ENCODE measurements at regions not wholly inside any gene's neighbourhood (a gene's known extent, or its start where the extent isn't known, plus 50 kb on each side); places are given as distances from the start of the nearest gene placed in this dataset.

DNA sequence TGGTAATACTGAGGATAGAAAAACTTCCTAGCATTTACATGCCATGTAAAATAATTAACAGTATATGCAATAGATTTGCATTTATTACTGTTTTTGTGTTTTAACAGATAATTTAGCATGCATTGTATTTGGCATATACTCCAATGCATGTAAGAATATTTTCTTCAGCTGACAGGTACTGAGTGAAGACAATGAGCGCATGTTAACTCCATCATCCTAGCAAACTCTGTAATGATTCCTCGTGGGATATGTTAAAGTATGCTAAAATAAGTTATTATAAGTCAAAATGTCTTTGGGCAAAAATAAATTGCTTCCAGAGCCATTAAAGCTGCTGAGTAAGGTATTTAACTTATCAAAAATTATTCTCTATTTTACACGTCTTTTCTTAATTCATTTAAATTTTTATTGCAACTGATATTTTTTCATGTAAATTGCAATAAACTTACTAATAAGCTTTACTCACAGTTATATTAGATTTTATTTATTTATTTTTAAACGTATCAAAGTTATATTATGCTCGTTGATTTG, 616.4 kb upstream of the NDST4 start:
- TF ChIP-seq, protein P1, sequence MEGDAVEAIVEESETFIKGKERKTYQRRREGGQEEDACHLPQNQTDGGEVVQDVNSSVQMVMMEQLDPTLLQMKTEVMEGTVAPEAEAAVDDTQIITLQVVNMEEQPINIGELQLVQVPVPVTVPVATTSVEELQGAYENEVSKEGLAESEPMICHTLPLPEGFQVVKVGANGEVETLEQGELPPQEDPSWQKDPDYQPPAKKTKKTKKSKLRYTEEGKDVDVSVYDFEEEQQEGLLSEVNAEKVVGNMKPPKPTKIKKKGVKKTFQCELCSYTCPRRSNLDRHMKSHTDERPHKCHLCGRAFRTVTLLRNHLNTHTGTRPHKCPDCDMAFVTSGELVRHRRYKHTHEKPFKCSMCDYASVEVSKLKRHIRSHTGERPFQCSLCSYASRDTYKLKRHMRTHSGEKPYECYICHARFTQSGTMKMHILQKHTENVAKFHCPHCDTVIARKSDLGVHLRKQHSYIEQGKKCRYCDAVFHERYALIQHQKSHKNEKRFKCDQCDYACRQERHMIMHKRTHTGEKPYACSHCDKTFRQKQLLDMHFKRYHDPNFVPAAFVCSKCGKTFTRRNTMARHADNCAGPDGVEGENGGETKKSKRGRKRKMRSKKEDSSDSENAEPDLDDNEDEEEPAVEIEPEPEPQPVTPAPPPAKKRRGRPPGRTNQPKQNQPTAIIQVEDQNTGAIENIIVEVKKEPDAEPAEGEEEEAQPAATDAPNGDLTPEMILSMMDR (IDR thresholded peaks at IDR 0.05) = no peak
- Mint-ChIP-seq H3K4me3 (no peak overlapping the region), H3K4me1 (ENCODE audit: low read depth) (no peaks in the 10 kb centered on the region), H3K9me3 (peaks cover 8% of the 10 kb centered on the region), H3K36me3 (ENCODE audit: low read depth) (no peaks in the 10 kb centered on the region), H3K27me3 (no peaks in the 10 kb centered on the region), H3K27ac (no peak overlapping the region)
- H3K36me3 ChIP-seq (ENCODE audit: insufficient read depth, low read length) = no peaks in the 10 kb centered on the region
- H3K4me1 ChIP-seq (ENCODE audit: insufficient read depth, low read length) = no peaks in the 10 kb centered on the region
- ATAC-seq (ENCODE audit: poor library complexity) (no peak), DNase-seq (no peak)
- H3K9me3 ChIP-seq (ENCODE audit: control insufficient read depth in 1 of 2, insufficient read depth in 1 of 2, low read length in 2 of 2) = no peaks in the 10 kb centered on the region
- ChIA-PET POLR2A (no interaction called here), CTCF (no interaction called here)
- intact Hi-C loops (cut with DNase I, micrococcal nuclease) = no loop called here
- H3K4me3 ChIP-seq (ENCODE audit: low read length) = no peak overlapping the region
- H3K27ac ChIP-seq (ENCODE audit: low read depth in 1 of 2, low read length in 2 of 2) = no peak overlapping the region
- H3K27me3 ChIP-seq (ENCODE audit: control insufficient read depth in 1 of 2, insufficient read depth in 2 of 2, low read length in 2 of 2) = no peaks in the 10 kb centered on the region

DNA sequence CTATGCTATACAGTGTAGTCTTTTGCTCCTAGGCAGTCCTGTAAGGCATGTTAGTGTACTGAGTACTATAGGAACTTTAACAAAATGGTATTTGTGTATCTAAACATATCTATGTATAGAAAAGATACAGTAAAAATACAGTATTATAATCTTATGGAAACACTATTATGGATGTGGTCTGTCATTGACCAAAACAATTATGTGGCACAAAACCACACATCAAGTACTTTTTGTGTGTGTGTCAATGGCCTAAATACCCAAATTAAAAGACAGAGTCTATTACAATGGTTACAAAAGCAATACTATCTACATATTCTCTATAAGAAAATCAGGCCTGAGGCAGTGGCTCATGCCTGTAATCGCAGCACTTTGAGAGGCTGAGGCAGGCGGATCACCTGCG, 610.2 kb upstream of the NDST4 start:
- TF ChIP-seq, protein P1 (IDR thresholded peaks at IDR 0.05) = no peak
- no peak overlapping the region for H3K4me3 Mint-ChIP-seq
- Histone ChIP-seq H3K36me3 (ENCODE audit: insufficient read depth, low read length) (no peaks in the 10 kb centered on the region), H3K4me3 (ENCODE audit: low read length) (no peak overlapping the region), H3K4me1 (ENCODE audit: insufficient read depth, low read length) (no peaks in the 10 kb centered on the region), H3K27ac (ENCODE audit: low read depth in 1 of 2, low read length in 2 of 2) (no peak overlapping the region), H3K9me3 (ENCODE audit: control insufficient read depth in 1 of 2, insufficient read depth in 1 of 2, low read length in 2 of 2) (peaks cover 0 to 3% of the 10 kb centered on the region in 2 experiments), H3K27me3 (ENCODE audit: control insufficient read depth in 1 of 2, insufficient read depth in 2 of 2, low read length in 2 of 2) (no peaks in the 10 kb centered on the region)
- H3K4me1 Mint-ChIP-seq (ENCODE audit: low read depth) = no peaks in the 10 kb centered on the region
- ATAC-seq (ENCODE audit: poor library complexity) (no peak), DNase-seq (no peak)
- H3K27me3 Mint-ChIP-seq = no peaks in the 10 kb centered on the region
- peaks cover 9% of the 10 kb centered on the region for H3K9me3 Mint-ChIP-seq
- intact Hi-C loops (cut with DNase I, micrococcal nuclease) = no loop called here
- H3K36me3 Mint-ChIP-seq (ENCODE audit: low read depth) = no peaks in the 10 kb centered on the region
- CTCF ChIA-PET = no interaction called here
- POLR2A ChIA-PET = no interaction called here
- H3K27ac Mint-ChIP-seq = no peak overlapping the region

DNA sequence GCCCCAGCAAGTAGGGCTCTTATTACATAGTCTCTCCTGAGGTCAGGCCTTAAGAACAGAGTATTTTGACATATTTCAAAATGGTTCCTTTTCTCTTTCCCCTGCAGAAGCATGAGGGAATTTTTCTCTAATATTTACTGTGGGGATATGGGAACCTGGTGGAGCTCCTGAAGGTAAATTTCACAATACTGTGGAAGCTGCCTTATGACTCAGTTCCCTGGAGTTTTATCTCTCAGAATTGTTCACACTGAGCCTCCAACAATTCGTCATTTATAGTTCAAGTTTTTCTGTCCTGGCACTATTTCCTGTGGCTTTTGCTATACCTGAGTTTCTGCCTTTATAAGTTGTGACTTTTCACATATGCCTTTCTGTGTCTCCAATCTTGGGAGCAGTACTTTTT, 607.2 kb upstream of the NDST4 start:
- Mint-ChIP-seq H3K4me3 (no peak overlapping the region), H3K36me3 (ENCODE audit: low read depth) (no peaks in the 10 kb centered on the region), H3K4me1 (ENCODE audit: low read depth) (no peaks in the 10 kb centered on the region), H3K27ac (no peak overlapping the region), H3K9me3 (peaks cover 5% of the 10 kb centered on the region), H3K27me3 (no peaks in the 10 kb centered on the region)
- Histone ChIP-seq H3K4me1 (ENCODE audit: insufficient read depth, low read length) (no peaks in the 10 kb centered on the region), H3K36me3 (ENCODE audit: insufficient read depth, low read length) (no peaks in the 10 kb centered on the region), H3K4me3 (ENCODE audit: low read length) (no peak overlapping the region), H3K27me3 (ENCODE audit: control insufficient read depth in 1 of 2, insufficient read depth in 2 of 2, low read length in 2 of 2) (no peaks in the 10 kb centered on the region), H3K9me3 (ENCODE audit: control insufficient read depth in 1 of 2, insufficient read depth in 1 of 2, low read length in 2 of 2) (peaks cover 0 to 3% of the 10 kb centered on the region in 2 experiments), H3K27ac (ENCODE audit: low read depth in 1 of 2, low read length in 2 of 2) (no peak overlapping the region)
- intact Hi-C loops (cut with DNase I, micrococcal nuclease) = no loop called here
- ChIA-PET POLR2A (no interaction called here), CTCF (no interaction called here)
- ATAC-seq (ENCODE audit: poor library complexity) (no peak), DNase-seq (no peak)
- TF ChIP-seq, protein P1 (IDR thresholded peaks at IDR 0.05) = no peak
